ENCODE measurements at regions not wholly inside any gene's neighbourhood (a gene's known extent, or its start where the extent isn't known, plus 50 kb on each side); places are given as distances from the start of the nearest gene placed in this dataset.
"Not testable (repeated sequence)": the region's sequence is repeated elsewhere in the genome, so short reads cannot be mapped to it uniquely, and the experiment has no call there.

GRCh38 chr2:156229724-156230362 is 102.7 kb downstream of the NR4A2 start:
- no peak overlapping the region for H3K27ac ChIP-seq
- ChIA-PET CTCF (no interaction called here), POLR2A (no interaction called here)
- 0% methylated on average over 1 of the region's 1 CpG for WGBS (ENCODE audit: missing lambda C conversion rate)
- DNase-seq (ENCODE audit: low read depth in 1 of 2, low spot score in 1 of 2) (no peak), FAIRE-seq (no peak), ATAC-seq (no peak)
- no peaks in the 10 kb centered on the region for H3K4me1 ChIP-seq
- H3K4me3 ChIP-seq = no peak overlapping the region
- no peak overlapping the region for H3K4me2 ChIP-seq
- H3K9me3 ChIP-seq = no peaks in the 10 kb centered on the region; the same call in 1 of the 3 replicates
- TF ChIP-seq HDAC2 (IDR thresholded peaks at IDR 0.05) (no peak), PHF8 (IDR thresholded peaks at IDR 0.05; ENCODE audit: borderline replicate concordance, low read depth) (no peak), POLR2AphosphoS2 (conservative IDR thresholded peaks at IDR 0.05; ENCODE audit: low read length) (no peak), SREBF2 (IDR thresholded peaks at IDR 0.05) (no peak), NR3C1 (IDR thresholded peaks at IDR 0.05) (no peak), HOXB5 (CRISPR knock-in tag; IDR thresholded peaks at IDR 0.05) (no peak), RFX5 (IDR thresholded peaks at IDR 0.05) (no peak), SMC3 (IDR thresholded peaks at IDR 0.05) (no peak)

- CTCF ChIA-PET = interaction anchor here (1.3 kb wide), 1 partner anchor 366 kb away, joined by 5 read pairs; no protein-coding TSS in a partner anchor
- FAIRE-seq; DNase-seq (ENCODE audit: low read depth in 1 of 2, low spot score in 1 of 2); H3K9me3 ChIP-seq; H3K4me1 ChIP-seq; H3K4me2 ChIP-seq; POLR2A ChIA-PET; H3K4me3 ChIP-seq; ATAC-seq; H3K27ac ChIP-seq: not testable (repeated sequence)
- 19% methylated on average over 1 of the region's 1 CpG for WGBS (ENCODE audit: missing lambda C conversion rate)
Observed at GRCh38 chr2:156223328-156223727, 109.2 kb downstream of the NR4A2 start.

GRCh38 chr2:156221703-156222102 is 110.8 kb downstream of the NR4A2 start:
- DNase-seq (ENCODE audit: low read depth in 1 of 2, low spot score in 1 of 2) (no peak), FAIRE-seq (no peak), ATAC-seq (no peak)
- POLR2A ChIA-PET = no interaction called here
- Histone ChIP-seq H3K4me1 (no peaks in the 10 kb centered on the region), H3K4me3 (no peak overlapping the region), H3K4me2 (no peak overlapping the region), H3K9me3 (no peaks in the 10 kb centered on the region), H3K27ac (no peak overlapping the region)
- CTCF ChIA-PET = interaction anchor here (1.1 kb wide), 1 partner anchor 9 kb away, joined by 3 read pairs; no protein-coding TSS in a partner anchor
- WGBS (ENCODE audit: missing lambda C conversion rate) = 30% methylated on average over 2 of the region's 2 CpGs
- no peak for TF ChIP-seq RFX5 (IDR thresholded peaks at IDR 0.05)

- Histone ChIP-seq H3K4me3 (no peak overlapping the region), H3K4me1 (no peaks in the 10 kb centered on the region), H3K27ac (no peak overlapping the region), H3K4me2 (no peak overlapping the region), H3K9me3 (no peaks in the 10 kb centered on the region)
- FAIRE-seq (no peak), DNase-seq (ENCODE audit: low read depth in 1 of 2, low spot score in 1 of 2) (no peak), ATAC-seq (no peak)
- POLR2A ChIA-PET = no interaction called here
- CTCF ChIA-PET = no interaction called here
- TF ChIP-seq EHF (CRISPR knock-in tag; IDR thresholded peaks at IDR 0.05) (no peak), ELK1 (IDR thresholded peaks at IDR 0.05; ENCODE audit: low read depth, low read length) (no peak), NR3C1 (IDR thresholded peaks at IDR 0.05) (no peak), HOXA7 (CRISPR knock-in tag; IDR thresholded peaks at IDR 0.05) (no peak), CHD4 (IDR thresholded peaks at IDR 0.05; ENCODE audit: borderline replicate concordance) (no peak), RFX5 (IDR thresholded peaks at IDR 0.05) (no peak), ZSCAN20 (CRISPR knock-in tag; IDR thresholded peaks at IDR 0.05) (no peak), GATA3 (IDR thresholded peaks at IDR 0.05; ENCODE audit: borderline replicate concordance) (no peak), ZNF302 (CRISPR knock-in tag; IDR thresholded peaks at IDR 0.05) (no peak), PHF8 (IDR thresholded peaks at IDR 0.05; ENCODE audit: borderline replicate concordance, low read depth) (no peak), MYC (IDR thresholded peaks at IDR 0.05; ENCODE audit: borderline replicate concordance, low read length) (no peak)
- WGBS (ENCODE audit: missing lambda C conversion rate) = 30% methylated on average over 4 of the region's 4 CpGs
Observed at GRCh38 chr2:156219491-156220100, 112.9 kb downstream of the NR4A2 start.

GRCh38 chr2:156215656-156216055 is 116.9 kb downstream of the NR4A2 start:
- no peaks in the 10 kb centered on the region for H3K4me1 ChIP-seq

More at GRCh38 chr2:156215656-156216055, 116.9 kb downstream of the NR4A2 start:
- FAIRE-seq (no peak), ATAC-seq (no peak), DNase-seq (ENCODE audit: low read depth in 1 of 2, low spot score in 1 of 2) (no peak)
- POLR2A ChIA-PET = no interaction called here
- Histone ChIP-seq H3K9me3 (no peaks in the 10 kb centered on the region), H3K4me2 (no peak overlapping the region), H3K27ac (no peak overlapping the region), H3K4me3 (no peak overlapping the region)
- TF ChIP-seq BCL3 (IDR thresholded peaks at IDR 0.05) (no peak), POLR2AphosphoS2 (conservative IDR thresholded peaks at IDR 0.05; ENCODE audit: low read length) (no peak), MAX (IDR thresholded peaks at IDR 0.05) (no peak), CBX8 (IDR thresholded peaks at IDR 0.05) (no peak), MAZ (IDR thresholded peaks at IDR 0.05; ENCODE audit: borderline replicate concordance, low read depth, low read length) (no peak), FOSB (CRISPR knock-in tag; IDR thresholded peaks at IDR 0.05) (no peak), SMC3 (IDR thresholded peaks at IDR 0.05) (no peak)
- CTCF ChIA-PET = no interaction called here
- 29% methylated on average over 2 of the region's 2 CpGs for WGBS (ENCODE audit: missing lambda C conversion rate)

Measured in A549 (cell line).